ENCODE measurements at regions not wholly inside any gene's neighbourhood (a gene's known extent, or its start where the extent isn't known, plus 50 kb on each side); places are given as distances from the start of the nearest gene placed in this dataset.

- DNase-seq, result no peak
These were observed 109.4 kb upstream of the GPRIN3 start for GRCh38 chr4:89416960-89417359.

GRCh38 chr4:89413518-89413917 lies 105.9 kb upstream of the GPRIN3 start:
- no peak for DNase-seq

GRCh38 chr4:89411539-89412309 lies 104.1 kb upstream of the GPRIN3 start:
- DNase-seq, result no peak

GRCh38 chr4:89410687-89411086 lies 103.1 kb upstream of the GPRIN3 start:
- no peak for DNase-seq

- no peak for DNase-seq
These were observed 96.9 kb upstream of the GPRIN3 start for GRCh38 chr4:89404530-89404929.

GRCh38 chr4:89403826-89404225 lies 96.2 kb upstream of the GPRIN3 start:
- no peak for DNase-seq

GRCh38 chr4:89400287-89401035 lies 92.9 kb upstream of the GPRIN3 start:
- DNase-seq, result no peak

GRCh38 chr4:89398644-89399043 lies 91.0 kb upstream of the GPRIN3 start:
- DNase-seq, result no peak

- no peak for DNase-seq
These were observed 90.5 kb upstream of the GPRIN3 start for GRCh38 chr4:89398146-89398545.

- DNase-seq, result no peak
These were observed 89.8 kb upstream of the GPRIN3 start for GRCh38 chr4:89397441-89397840.

GRCh38 chr4:89382439-89382838 lies 74.8 kb upstream of the GPRIN3 start:
- DNase-seq, result no peak

GRCh38 chr4:89380980-89381379 lies 73.4 kb upstream of the GPRIN3 start:
- no peak for DNase-seq

- DNase-seq, result no peak
These were observed 72.0 kb upstream of the GPRIN3 start for GRCh38 chr4:89379511-89380044.

GRCh38 chr4:89373394-89373793 lies 65.8 kb upstream of the GPRIN3 start:
- no peak for DNase-seq

GRCh38 chr4:89371614-89372013 lies 64.0 kb upstream of the GPRIN3 start:
- no peak for DNase-seq

- no peak for DNase-seq
These were observed 62.0 kb upstream of the GPRIN3 start for GRCh38 chr4:89369581-89369980.

- DNase-seq, result no peak
These were observed 61.3 kb upstream of the GPRIN3 start for GRCh38 chr4:89368861-89369260.

GRCh38 chr4:89365776-89366175 lies 58.2 kb upstream of the GPRIN3 start:
- no peak for DNase-seq

GRCh38 chr4:89365375-89365774 lies 57.8 kb upstream of the GPRIN3 start:
- no peak for DNase-seq

GRCh38 chr4:89364541-89364940 lies 56.9 kb upstream of the GPRIN3 start:
- no peak for DNase-seq

GRCh38 chr4:89363786-89364185 lies 56.2 kb upstream of the GPRIN3 start:
- DNase-seq, result no peak

GRCh38 chr4:89358935-89359638 lies 51.5 kb upstream of the GPRIN3 start:
- DNase-seq, result no peak

- no peak for DNase-seq
These were observed 50.2 kb upstream of the GPRIN3 start for GRCh38 chr4:89357787-89358186.
